CD14-positive monocyte (primary cell): ENCODE measurements at regions not wholly inside any gene's neighbourhood (a gene's known extent, or its start where the extent isn't known, plus 50 kb on each side); places are given as distances from the start of the nearest gene placed in this dataset.

Experiments used
- DNase-seq, 3 donors: peaks; one replicate each; pipeline ENCODE4 v3.0.0-alpha.2; 2011 to 2022
- H2AFZ ChIP-seq: 2 replicates; pipeline ENCODE4 v1.6.0; 2012; ENCODE audit warnings: mild to moderate bottlenecking, low read depth, low read length, inconsistent platforms; ENCODE audit not compliant: insufficient read depth, poor library complexity, severe bottlenecking
- H3K27ac ChIP-seq, 2 donors: 1 replicate in 1 of 2; 2 replicates in 1 of 2; pipeline ENCODE4 v1.5.1; 2012 to 2013; ENCODE audit warnings: low read length in 2 of 2, control low read depth in 1 of 2, inconsistent platforms in 1 of 2, low read depth in 1 of 2, mild to moderate bottlenecking in 1 of 2
- H3K27me3 ChIP-seq, 2 donors: one replicate each; pipeline versions ENCODE4 v1.6.0 to v1.6.1; 2011 to 2013; ENCODE audit warnings: low read length in 2 of 2; ENCODE audit not compliant: control insufficient read depth in 2 of 2, insufficient read depth in 2 of 2
- H3K36me3 ChIP-seq, 2 donors: replicated peaks in 1 of 2; 1 replicate in 1 of 2; 2 replicates in 1 of 2; pipeline versions ENCODE4 v1.5.1 to v1.6.1; 2012 to 2013; ENCODE audit warnings: low read length in 2 of 2, control low read depth in 1 of 2, inconsistent platforms in 1 of 2, mild to moderate bottlenecking in 1 of 2; ENCODE audit not compliant: insufficient read depth in 2 of 2, control insufficient read depth in 1 of 2
- H3K4me1 ChIP-seq, 2 donors: 1 replicate in 1 of 2; 2 replicates in 1 of 2; pipeline versions ENCODE4 v1.5.1 to v1.6.1; 2012 to 2013; ENCODE audit warnings: low read length in 2 of 2, control low read depth in 1 of 2, inconsistent platforms in 1 of 2, mild to moderate bottlenecking in 1 of 2, moderate library complexity in 1 of 2; ENCODE audit not compliant: insufficient read depth in 2 of 2, control insufficient read depth in 1 of 2
- H3K4me2 ChIP-seq: replicated peaks from 2 replicates; pipeline ENCODE3; 2012; ENCODE audit warnings: low read length, moderate library complexity, mild to moderate bottlenecking; ENCODE audit not compliant: poor library complexity, severe bottlenecking; ENCODE audit errors: extremely low read depth
- H3K4me3 ChIP-seq, 3 experiments: fragments of 200-600 bp in 1 of 3; sonication (generic) in 1 of 3; replicated peaks in 1 of 3; 1 replicate in 2 of 3; 2 replicates in 1 of 3; pipeline ENCODE4 v1.5.1; 2011 to 2013; ENCODE audit warnings: low read length in 3 of 3, mild to moderate bottlenecking in 3 of 3, control low read depth in 2 of 3, low read depth in 2 of 3, inconsistent platforms in 1 of 3, moderate library complexity in 1 of 3
- H3K79me2 ChIP-seq: 2 replicates; pipeline ENCODE4 v1.6.0; 2012; ENCODE audit warnings: mild to moderate bottlenecking, control low read depth, inconsistent platforms, low read length, moderate library complexity; ENCODE audit not compliant: insufficient read depth
- H3K9ac ChIP-seq: 2 replicates; pipeline ENCODE4 v1.6.0; 2017; ENCODE audit warnings: low read length, mild to moderate bottlenecking; ENCODE audit not compliant: insufficient read depth, poor library complexity, severe bottlenecking
- H3K9me3 ChIP-seq, 2 donors: replicated peaks in 1 of 2; 1 replicate in 1 of 2; 2 replicates in 1 of 2; pipeline versions ENCODE4 v1.5.1 to v1.6.1; 2012 to 2013; ENCODE audit warnings: low read length in 2 of 2, control low read depth in 1 of 2; ENCODE audit not compliant: control insufficient read depth in 1 of 2, insufficient read depth in 1 of 2
- H4K20me1 ChIP-seq: 2 replicates; pipeline ENCODE4 v1.6.0; 2012; ENCODE audit warnings: mild to moderate bottlenecking, low read length, control low read depth, moderate library complexity; ENCODE audit not compliant: insufficient read depth
- H3K27ac Mint-ChIP-seq, 7 donors: one replicate each; pipeline ENCODE4 v1.8.0; 2020; ENCODE audit warnings: mild to moderate bottlenecking in 7 of 7, mixed read lengths in 7 of 7, moderate library complexity in 6 of 7, inconsistent platforms in 2 of 7
- H3K27me3 Mint-ChIP-seq, 3 donors: one replicate each; pipeline ENCODE4 v1.8.0; 2021 to 2022; ENCODE audit warnings: low read depth in 3 of 3, mild to moderate bottlenecking in 3 of 3, mixed read lengths in 3 of 3, moderate library complexity in 3 of 3, inconsistent platforms in 1 of 3
- H3K36me3 Mint-ChIP-seq, 2 donors: one replicate each; pipeline ENCODE4 v1.8.0; 2020; ENCODE audit warnings: mixed read lengths in 2 of 2, inconsistent platforms in 1 of 2, mild to moderate bottlenecking in 1 of 2
- H3K4me1 Mint-ChIP-seq: one replicate; pipeline ENCODE4 v1.8.0; 2020; ENCODE audit warnings: mild to moderate bottlenecking, mixed read lengths
- H3K4me3 Mint-ChIP-seq, 2 donors: one replicate each; pipeline ENCODE4 v1.8.0; 2020; ENCODE audit warnings: mild to moderate bottlenecking in 2 of 2, mixed read lengths in 2 of 2, moderate library complexity in 1 of 2
- H3K9me3 Mint-ChIP-seq, 7 donors: one replicate each; pipeline ENCODE4 v1.8.0; 2020 to 2022; ENCODE audit warnings: mixed read lengths in 7 of 7, mild to moderate bottlenecking in 6 of 7, moderate library complexity in 6 of 7, inconsistent platforms in 2 of 7
- WGBS: methylation state at CpG from one replicate; pipeline ENCODE4 v1.1.5; 2013; ENCODE audit warnings: missing lambda C conversion rate; ENCODE audit not compliant: insufficient coverage; 5-methylcytosine and 5-hydroxymethylcytosine counted together
- intact Hi-C, 2 donors: fragments of 100-400 bp; cut with micrococcal nuclease; formaldehyde crosslinking; loops; one replicate each; pipeline versions ENCODE4 v1.15.0 to v1.15.1; 2023
- TF ChIP-seq, protein P1 (sequence below): fragments of 200-600 bp; IDR thresholded peaks from one replicate; pipeline ENCODE4 v1.8.0; 2022; ENCODE audit warnings: antibody characterized with exemption, mild to moderate bottlenecking

DNA sequence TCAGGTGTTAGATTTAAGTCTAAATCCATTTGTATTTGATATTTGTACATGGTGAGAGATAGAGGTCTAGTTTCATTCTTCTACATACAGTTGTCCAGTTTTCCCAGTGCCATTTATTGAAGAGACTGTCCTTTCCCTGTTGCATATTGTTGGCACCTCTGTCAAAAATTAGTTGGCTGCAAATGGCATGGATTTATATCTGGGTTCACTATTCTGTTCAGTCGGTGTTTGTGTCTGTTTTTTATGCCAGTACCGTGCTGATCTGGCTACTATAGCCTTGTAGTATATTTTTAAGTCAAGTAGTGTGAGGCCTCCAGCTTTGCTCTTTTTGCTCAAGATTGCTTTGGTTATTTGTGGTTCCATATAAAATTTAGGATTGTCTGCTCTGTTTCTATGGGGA, 176.2 kb upstream of the DMRT1 start:
- Histone ChIP-seq H3K9ac (no peak overlapping the region), H3K9me3 (peaks cover 0 to 13% of the 10 kb centered on the region in 2 donors), H3K4me1 (no peaks in the 10 kb centered on the region), H3K27me3 (no peaks in the 10 kb centered on the region), H2AFZ (no peak overlapping the region), H3K36me3 (no peaks in the 10 kb centered on the region), H3K27ac (no peak overlapping the region), H3K4me3 (no peak overlapping the region), H4K20me1 (no peaks in the 10 kb centered on the region), H3K4me2 (no peak overlapping the region), H3K79me2 (no peaks in the 10 kb centered on the region)
- 100% methylated on average over 2 of the region's 2 CpGs for WGBS
- H3K36me3 Mint-ChIP-seq: no peaks in the 10 kb centered on the region
- DNase-seq: no peak
- H3K4me3 Mint-ChIP-seq: no peak overlapping the region
- H3K4me1 Mint-ChIP-seq: peaks cover 3% of the 10 kb centered on the region
- intact Hi-C loops: no loop called here
- peaks cover 2 to 23% (median 17%) of the 10 kb centered on the region in 7 donors for H3K9me3 Mint-ChIP-seq
- TF ChIP-seq, protein P1, sequence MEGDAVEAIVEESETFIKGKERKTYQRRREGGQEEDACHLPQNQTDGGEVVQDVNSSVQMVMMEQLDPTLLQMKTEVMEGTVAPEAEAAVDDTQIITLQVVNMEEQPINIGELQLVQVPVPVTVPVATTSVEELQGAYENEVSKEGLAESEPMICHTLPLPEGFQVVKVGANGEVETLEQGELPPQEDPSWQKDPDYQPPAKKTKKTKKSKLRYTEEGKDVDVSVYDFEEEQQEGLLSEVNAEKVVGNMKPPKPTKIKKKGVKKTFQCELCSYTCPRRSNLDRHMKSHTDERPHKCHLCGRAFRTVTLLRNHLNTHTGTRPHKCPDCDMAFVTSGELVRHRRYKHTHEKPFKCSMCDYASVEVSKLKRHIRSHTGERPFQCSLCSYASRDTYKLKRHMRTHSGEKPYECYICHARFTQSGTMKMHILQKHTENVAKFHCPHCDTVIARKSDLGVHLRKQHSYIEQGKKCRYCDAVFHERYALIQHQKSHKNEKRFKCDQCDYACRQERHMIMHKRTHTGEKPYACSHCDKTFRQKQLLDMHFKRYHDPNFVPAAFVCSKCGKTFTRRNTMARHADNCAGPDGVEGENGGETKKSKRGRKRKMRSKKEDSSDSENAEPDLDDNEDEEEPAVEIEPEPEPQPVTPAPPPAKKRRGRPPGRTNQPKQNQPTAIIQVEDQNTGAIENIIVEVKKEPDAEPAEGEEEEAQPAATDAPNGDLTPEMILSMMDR: no peak
- no peak overlapping the region for H3K27ac Mint-ChIP-seq
- H3K27me3 Mint-ChIP-seq: peaks cover 4 to 5% (median 5%) of the 10 kb centered on the region in 3 donors

DNA sequence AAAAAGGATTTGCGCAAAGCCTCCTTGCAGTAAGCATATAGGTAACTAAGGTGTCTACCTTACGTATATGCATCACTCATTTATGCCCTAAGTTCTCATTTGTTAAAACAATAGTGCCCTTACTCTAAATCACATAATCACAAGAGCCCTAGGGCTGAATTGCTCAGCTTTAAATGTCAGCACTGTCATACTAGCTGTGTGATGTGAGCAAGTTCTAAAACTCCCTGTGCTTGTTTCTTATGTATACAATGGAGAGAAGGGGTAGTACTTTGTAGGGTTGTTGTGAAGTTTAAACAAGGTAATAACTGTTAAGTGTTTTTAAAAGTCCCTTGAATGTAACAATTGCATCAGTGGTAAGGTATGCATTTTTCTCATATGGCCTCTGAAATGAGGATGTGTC, 169.5 kb upstream of the DMRT1 start:
- Histone ChIP-seq H3K27ac (no peak overlapping the region), H3K79me2 (no peaks in the 10 kb centered on the region), H3K36me3 (no peaks in the 10 kb centered on the region), H3K4me2 (no peak overlapping the region), H4K20me1 (no peaks in the 10 kb centered on the region), H3K4me3 (no peak overlapping the region), H3K27me3 (no peaks in the 10 kb centered on the region), H2AFZ (no peak overlapping the region), H3K4me1 (no peaks in the 10 kb centered on the region), H3K9ac (no peak overlapping the region), H3K9me3 (peaks cover 0 to 16% of the 10 kb centered on the region in 2 donors)
- WGBS: no CpG with 5 or more reads among the region's 2 CpGs
- Mint-ChIP-seq H3K4me1 (peaks cover under 1% of the 10 kb centered on the region), H3K27ac (no peak overlapping the region), H3K27me3 (peaks cover 2 to 5% (median 3%) of the 10 kb centered on the region in 3 donors), H3K9me3 (peaks cover 5 to 31% (median 17%) of the 10 kb centered on the region in 7 donors), H3K36me3 (no peaks in the 10 kb centered on the region), H3K4me3 (no peak overlapping the region)
- no peak for DNase-seq
- intact Hi-C loops: no loop called here
- TF ChIP-seq, protein P1: no peak
